RWPE1 (cell line): ENCODE measurements at regions not wholly inside any gene's neighbourhood (a gene's known extent, or its start where the extent isn't known, plus 50 kb on each side); places are given as distances from the start of the nearest gene placed in this dataset.

Experiments used
- CTCF ChIA-PET: fragments of 350-600 bp; sonication (Branson Sonifier 250); formaldehyde crosslinking; extraction: SDS; loops from one replicate; lab custom pipeline; 2021; lab: Yijun Ruan, JAX
- POLR2A ChIA-PET: fragments of 400-600 bp; formaldehyde crosslinking; extraction: SDS; loops from one replicate; lab custom pipeline; 2020; ENCODE audit warnings: antibody characterized with exemption; ENCODE audit not compliant: low non-redundant PET; lab: Yijun Ruan, JAX
- DNase-seq: peaks from one replicate; pipeline ENCODE4 v3.0.0; 2012; ENCODE audit warnings: low spot score
- H3K27ac ChIP-seq: fragments of 450-650 bp; 2 replicates; pipeline ENCODE4 v1.5.1; 2017
- TF ChIP-seq, protein P1 (sequence below): fragments of 450-650 bp; conservative IDR thresholded peaks from 2 replicates; pipeline ENCODE4 v1.5.1; 2017; ENCODE audit warnings: low read depth, mild to moderate bottlenecking

DNA sequence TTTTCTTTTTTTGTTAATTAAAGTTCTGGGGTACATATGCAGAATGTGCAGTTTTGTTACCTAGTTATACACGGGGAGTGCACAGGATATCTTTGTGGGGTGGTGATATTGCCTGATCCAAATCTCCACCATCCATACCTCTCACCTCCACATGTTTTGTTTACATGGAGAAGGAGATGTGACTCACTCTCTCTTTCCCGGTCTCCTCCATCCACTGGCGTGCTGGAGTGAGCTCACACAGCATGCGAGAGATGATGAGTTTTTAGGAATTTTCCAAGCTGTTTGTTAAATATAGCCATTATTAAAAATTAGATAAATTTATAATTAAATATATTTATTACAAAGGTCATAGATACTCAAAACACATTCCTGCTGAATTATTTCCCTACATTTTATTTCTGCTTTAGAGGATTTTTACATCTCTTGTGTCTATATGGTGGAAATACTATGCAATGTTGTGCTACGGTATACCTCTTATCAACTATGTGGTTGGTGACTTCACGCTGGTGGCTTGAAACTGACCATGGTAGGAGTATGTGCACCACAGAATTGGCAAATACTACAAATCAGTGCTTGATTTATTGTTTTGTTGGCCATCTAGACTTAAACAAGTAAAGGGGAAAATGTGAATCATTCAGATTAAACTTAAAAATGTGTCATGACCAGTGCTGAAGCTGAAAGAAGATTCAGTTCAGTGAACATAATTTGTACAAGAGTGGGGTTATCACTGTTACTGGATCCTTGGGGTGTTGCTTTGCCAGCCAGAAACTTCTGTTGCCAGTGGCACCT is 107.9 kb upstream of the FAM180A start:
- ChIA-PET CTCF (interaction anchor here (0.6 kb wide), 1 partner anchor 1342 kb away, joined by 4 read pairs; no protein-coding TSS in a partner anchor), POLR2A (no interaction called here)
- DNase-seq = peak; percentile 5
- no peak overlapping the region for H3K27ac ChIP-seq
- TF ChIP-seq, protein P1, sequence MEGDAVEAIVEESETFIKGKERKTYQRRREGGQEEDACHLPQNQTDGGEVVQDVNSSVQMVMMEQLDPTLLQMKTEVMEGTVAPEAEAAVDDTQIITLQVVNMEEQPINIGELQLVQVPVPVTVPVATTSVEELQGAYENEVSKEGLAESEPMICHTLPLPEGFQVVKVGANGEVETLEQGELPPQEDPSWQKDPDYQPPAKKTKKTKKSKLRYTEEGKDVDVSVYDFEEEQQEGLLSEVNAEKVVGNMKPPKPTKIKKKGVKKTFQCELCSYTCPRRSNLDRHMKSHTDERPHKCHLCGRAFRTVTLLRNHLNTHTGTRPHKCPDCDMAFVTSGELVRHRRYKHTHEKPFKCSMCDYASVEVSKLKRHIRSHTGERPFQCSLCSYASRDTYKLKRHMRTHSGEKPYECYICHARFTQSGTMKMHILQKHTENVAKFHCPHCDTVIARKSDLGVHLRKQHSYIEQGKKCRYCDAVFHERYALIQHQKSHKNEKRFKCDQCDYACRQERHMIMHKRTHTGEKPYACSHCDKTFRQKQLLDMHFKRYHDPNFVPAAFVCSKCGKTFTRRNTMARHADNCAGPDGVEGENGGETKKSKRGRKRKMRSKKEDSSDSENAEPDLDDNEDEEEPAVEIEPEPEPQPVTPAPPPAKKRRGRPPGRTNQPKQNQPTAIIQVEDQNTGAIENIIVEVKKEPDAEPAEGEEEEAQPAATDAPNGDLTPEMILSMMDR = no peak

- POLR2A ChIA-PET = no interaction called here
- CTCF ChIA-PET = no interaction called here
- H3K27ac ChIP-seq = no peak overlapping the region
These were observed 107.2 kb upstream of the FAM180A start for GRCh38 chr7:135855846-135856245.

DNA sequence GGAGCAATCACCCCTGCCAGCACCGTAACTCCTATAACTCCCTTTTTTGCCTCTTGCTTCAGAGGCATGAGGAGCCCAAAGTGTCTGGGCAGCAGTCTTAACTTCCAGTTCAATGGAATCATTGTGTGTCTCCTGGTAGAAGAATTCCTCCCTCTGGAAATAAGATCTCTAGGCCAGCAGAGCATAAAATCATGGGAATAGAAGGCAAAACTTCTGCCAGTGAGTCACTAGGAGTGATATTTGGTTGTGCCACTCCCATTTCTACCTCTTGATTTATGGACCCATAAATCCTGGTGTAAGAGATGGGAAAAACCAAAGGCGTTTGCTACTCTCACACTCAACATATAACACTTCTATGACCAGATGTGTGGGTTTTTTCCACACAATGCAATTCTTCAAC is 104.9 kb upstream of the FAM180A start:
- peak; percentile 14 for DNase-seq
- H3K27ac ChIP-seq = no peak overlapping the region

More at GRCh38 chr7:135855846-135856245, 107.2 kb upstream of the FAM180A start:
- TF ChIP-seq, protein P1 = no peak
- DNase-seq = peak; percentile 8

GRCh38 chr7:135853008-135853407 is 104.4 kb upstream of the FAM180A start:
- ChIA-PET POLR2A (no interaction called here), CTCF (interaction anchor here (0.6 kb wide), 1 partner anchor 189 kb away, joined by 4 read pairs; no protein-coding TSS in a partner anchor)
- TF ChIP-seq, protein P1 = no peak
- H3K27ac ChIP-seq = no peak overlapping the region
- no peak for DNase-seq

More for the DNA sequence above, 104.9 kb upstream of the FAM180A start:
- ChIA-PET CTCF (no interaction called here), POLR2A (no interaction called here)
- TF ChIP-seq, protein P1 = no peak

DNA sequence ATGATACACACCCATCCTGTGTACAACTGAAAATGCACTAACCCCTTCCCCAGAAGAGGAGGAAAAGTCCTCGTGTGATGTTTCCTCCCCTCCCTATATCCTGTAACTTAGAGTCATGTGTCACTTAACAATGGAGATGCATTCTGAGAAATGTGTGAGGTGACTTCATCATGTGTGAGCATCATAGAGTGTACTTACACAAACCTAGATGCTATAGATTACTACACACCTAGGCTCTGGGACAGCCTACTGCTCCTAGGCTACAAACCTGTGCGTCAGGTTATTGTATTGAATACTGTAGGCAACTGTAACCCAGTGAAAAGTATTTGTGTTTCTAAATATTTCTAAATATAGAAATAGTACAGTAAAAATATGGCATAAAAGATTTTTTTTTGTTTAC is 98.6 kb upstream of the FAM180A start:
- H3K27ac ChIP-seq = no peak overlapping the region
- POLR2A ChIA-PET = no interaction called here
- no peak for DNase-seq
- CTCF ChIA-PET = no interaction called here
- TF ChIP-seq, protein P1 = no peak

GRCh38 chr7:135846339-135846738 is 97.7 kb upstream of the FAM180A start:
- ChIA-PET CTCF (no interaction called here), POLR2A (no interaction called here)
- TF ChIP-seq, protein P1 = no peak
- no peak for DNase-seq
- no peak overlapping the region for H3K27ac ChIP-seq
